GM18508 (cell line): ENCODE measurements at regions not wholly inside any gene's neighbourhood (a gene's known extent, or its start where the extent isn't known, plus 50 kb on each side); places are given as distances from the start of the nearest gene placed in this dataset.
"Not testable (repeated sequence)": the region's sequence is repeated elsewhere in the genome, so short reads cannot be mapped to it uniquely, and the experiment has no call there.

Experiments used
- ATAC-seq: cut with Tn5 transposase; IDR thresholded peaks from one replicate; pipeline ENCODE4 v1.9.1; 2021; ENCODE audit warnings: moderate number of reproducible peaks; ENCODE audit not compliant: insufficient read depth, unreplicated experiment

GRCh38 chr4:188714501-188714900, 575.3 kb downstream of the TRIML1 start:
- no peak for ATAC-seq

- ATAC-seq = no peak
These were observed 575.7 kb downstream of the TRIML1 start for GRCh38 chr4:188714907-188715306.

- no peak for ATAC-seq
These were observed 578.4 kb downstream of the TRIML1 start for GRCh38 chr4:188717661-188718060.

- no peak for ATAC-seq
These were observed 580.6 kb downstream of the TRIML1 start for GRCh38 chr4:188719794-188720193.

- no peak for ATAC-seq
These were observed 583.7 kb downstream of the TRIML1 start for GRCh38 chr4:188722911-188723310.

GRCh38 chr4:188727746-188728145, 588.5 kb downstream of the TRIML1 start:
- ATAC-seq = no peak

- ATAC-seq = no peak
These were observed 589.1 kb downstream of the TRIML1 start for GRCh38 chr4:188728359-188728758.

GRCh38 chr4:188732131-188732530, 592.9 kb downstream of the TRIML1 start:
- no peak for ATAC-seq

- no peak for ATAC-seq
These were observed 595.8 kb downstream of the TRIML1 start for GRCh38 chr4:188735082-188735481.

- ATAC-seq = no peak
These were observed 598.2 kb downstream of the TRIML1 start for GRCh38 chr4:188737251-188738002.

GRCh38 chr4:188738290-188738689, 599.0 kb downstream of the TRIML1 start:
- ATAC-seq = not testable (repeated sequence)

- ATAC-seq = not testable (repeated sequence)
These were observed 600.9 kb downstream of the TRIML1 start for GRCh38 chr4:188740172-188740571.

- not testable (repeated sequence) for ATAC-seq
These were observed 601.5 kb downstream of the TRIML1 start for GRCh38 chr4:188740791-188741190.

GRCh38 chr4:188754372-188755002, 615.2 kb downstream of the TRIML1 start:
- ATAC-seq = no peak

GRCh38 chr4:188767496-188767895, 628.3 kb downstream of the TRIML1 start:
- no peak for ATAC-seq

- ATAC-seq = no peak
These were observed 639.7 kb downstream of the TRIML1 start for GRCh38 chr4:188778905-188779304.

- no peak for ATAC-seq
These were observed 640.3 kb downstream of the TRIML1 start for GRCh38 chr4:188779581-188779980.

GRCh38 chr4:188780028-188780427, 640.8 kb downstream of the TRIML1 start:
- ATAC-seq = no peak

- no peak for ATAC-seq
These were observed 641.4 kb downstream of the TRIML1 start for GRCh38 chr4:188780686-188781085.

GRCh38 chr4:188781655-188782054, 642.4 kb downstream of the TRIML1 start:
- no peak for ATAC-seq

- ATAC-seq = no peak
These were observed 643.9 kb downstream of the TRIML1 start for GRCh38 chr4:188783175-188783574.

GRCh38 chr4:188783606-188784160, 644.4 kb downstream of the TRIML1 start:
- ATAC-seq = no peak
